ENCODE measurements at regions not wholly inside any gene's neighbourhood (a gene's known extent, or its start where the extent isn't known, plus 50 kb on each side); places are given as distances from the start of the nearest gene placed in this dataset.

DNA sequence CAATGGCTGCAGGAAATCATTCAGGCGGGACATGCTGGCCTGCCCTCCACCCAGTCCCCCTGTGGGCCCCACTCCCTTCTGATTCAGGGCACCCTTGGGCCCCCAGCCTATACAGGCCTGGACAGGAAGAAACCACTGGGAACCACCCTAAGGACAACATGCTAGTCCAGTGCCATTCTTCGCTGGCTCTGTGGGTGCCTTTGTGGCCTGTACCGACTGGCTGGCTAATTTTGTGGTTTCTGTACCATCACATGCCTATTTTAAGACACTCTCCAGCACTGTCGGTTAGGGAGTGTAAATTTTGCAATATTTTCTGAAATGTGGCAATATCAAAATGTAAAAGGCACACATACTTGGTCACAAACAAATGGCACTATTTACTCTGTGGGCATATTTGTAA, 61.4 kb upstream of the POLG start:
- TF ChIP-seq, protein P1, sequence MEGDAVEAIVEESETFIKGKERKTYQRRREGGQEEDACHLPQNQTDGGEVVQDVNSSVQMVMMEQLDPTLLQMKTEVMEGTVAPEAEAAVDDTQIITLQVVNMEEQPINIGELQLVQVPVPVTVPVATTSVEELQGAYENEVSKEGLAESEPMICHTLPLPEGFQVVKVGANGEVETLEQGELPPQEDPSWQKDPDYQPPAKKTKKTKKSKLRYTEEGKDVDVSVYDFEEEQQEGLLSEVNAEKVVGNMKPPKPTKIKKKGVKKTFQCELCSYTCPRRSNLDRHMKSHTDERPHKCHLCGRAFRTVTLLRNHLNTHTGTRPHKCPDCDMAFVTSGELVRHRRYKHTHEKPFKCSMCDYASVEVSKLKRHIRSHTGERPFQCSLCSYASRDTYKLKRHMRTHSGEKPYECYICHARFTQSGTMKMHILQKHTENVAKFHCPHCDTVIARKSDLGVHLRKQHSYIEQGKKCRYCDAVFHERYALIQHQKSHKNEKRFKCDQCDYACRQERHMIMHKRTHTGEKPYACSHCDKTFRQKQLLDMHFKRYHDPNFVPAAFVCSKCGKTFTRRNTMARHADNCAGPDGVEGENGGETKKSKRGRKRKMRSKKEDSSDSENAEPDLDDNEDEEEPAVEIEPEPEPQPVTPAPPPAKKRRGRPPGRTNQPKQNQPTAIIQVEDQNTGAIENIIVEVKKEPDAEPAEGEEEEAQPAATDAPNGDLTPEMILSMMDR (conservative IDR thresholded peaks at IDR 0.05; ENCODE audit: low read depth, low read length) = no peak
- TF ChIP-seq EZH2 (IDR thresholded peaks at IDR 0.05; ENCODE audit: borderline replicate concordance, low read depth, low read length, poor library complexity, severe bottlenecking) = no peak
